ENCODE measurements at regions not wholly inside any gene's neighbourhood (a gene's known extent, or its start where the extent isn't known, plus 50 kb on each side); places are given as distances from the start of the nearest gene placed in this dataset.

DNA sequence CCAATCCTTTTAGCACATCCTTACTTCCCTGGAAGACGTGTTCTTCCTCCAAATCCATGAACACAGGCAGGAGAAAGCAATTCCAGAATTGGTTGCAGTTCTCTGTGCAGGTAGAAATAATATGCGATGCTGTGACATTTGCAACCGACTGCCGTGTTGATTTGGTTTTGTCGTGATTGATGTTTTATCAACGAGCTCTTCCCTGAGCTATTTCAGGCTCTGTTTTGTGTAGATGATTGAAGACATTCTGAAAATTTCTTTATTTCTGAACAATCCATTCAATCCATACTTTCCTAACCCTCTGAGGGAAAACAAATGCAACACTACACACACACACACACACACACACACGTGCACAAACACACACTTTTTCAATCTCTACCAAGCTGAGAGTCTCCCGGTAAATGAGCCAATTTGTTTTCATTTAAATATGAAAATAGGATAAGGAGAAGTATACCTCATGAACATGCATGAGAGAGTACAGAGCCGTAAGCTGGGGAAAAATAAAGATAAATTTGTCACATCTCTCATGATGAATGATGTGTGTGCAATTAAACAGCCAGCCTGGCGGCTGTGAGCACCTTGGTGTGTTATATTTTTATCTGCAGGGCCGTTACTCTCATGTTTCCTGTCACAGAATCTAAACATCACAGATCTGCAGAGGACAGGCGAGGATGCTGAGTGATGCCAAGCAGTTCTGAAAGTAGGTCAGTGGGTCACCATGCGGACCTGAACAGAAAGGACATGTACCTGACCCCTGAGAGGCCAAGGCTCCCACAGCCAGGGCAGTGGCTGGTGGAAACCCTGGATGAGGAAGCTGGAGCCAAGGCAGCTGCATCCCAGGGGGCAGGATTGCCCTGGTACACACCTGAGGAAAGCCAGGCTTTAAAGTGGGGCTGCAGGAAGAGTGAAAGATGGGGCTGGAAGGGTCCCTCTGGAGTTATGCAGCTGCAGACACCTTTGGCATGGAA is 64.8 kb downstream of the PDCL3 start:
- DNase-seq (ENCODE audit: low read depth in 2 of 2), result no peak

DNA sequence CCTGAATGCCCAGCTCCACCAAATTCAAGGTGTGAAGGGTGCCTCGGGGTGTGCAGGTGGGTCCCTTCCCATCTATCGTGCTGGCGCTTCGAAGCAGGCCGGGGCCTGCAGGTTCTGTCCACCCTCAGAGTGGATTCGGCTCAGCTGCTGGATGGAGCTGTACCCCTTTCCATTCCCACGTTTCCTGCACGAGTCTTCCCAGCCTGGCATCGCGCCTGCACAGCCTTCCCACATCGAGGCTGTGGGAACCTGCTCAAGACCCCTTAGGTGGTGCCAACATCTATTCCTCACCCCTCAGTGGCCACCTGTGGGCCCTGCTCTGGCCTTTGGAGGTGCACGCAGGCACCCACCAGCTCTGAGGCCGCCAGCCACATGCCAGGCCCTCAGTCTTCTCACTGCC is 65.7 kb downstream of the PDCL3 start:
- no peak for DNase-seq (ENCODE audit: low read depth in 2 of 2)

DNA sequence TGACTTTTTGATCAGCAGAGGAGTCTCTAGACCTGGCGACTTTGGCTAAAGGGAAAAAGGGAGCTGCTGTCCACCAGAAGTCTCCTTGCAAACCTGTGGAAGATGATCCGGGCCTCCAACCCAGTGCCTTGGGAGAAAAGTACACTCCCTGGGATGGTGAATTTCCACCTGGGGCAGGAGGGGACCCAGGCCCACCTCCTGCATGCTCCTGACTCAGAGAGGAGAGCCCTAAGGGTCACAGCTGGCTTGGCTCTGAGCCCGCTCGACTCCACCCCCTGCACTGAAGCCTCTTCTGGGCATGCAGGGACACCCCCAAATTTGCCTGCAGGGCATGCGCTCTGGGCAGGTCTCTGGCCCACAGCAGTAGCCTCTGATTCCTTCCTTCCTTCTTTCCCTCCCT is 66.5 kb downstream of the PDCL3 start:
- no peak for DNase-seq (ENCODE audit: low read depth in 2 of 2)

DNA sequence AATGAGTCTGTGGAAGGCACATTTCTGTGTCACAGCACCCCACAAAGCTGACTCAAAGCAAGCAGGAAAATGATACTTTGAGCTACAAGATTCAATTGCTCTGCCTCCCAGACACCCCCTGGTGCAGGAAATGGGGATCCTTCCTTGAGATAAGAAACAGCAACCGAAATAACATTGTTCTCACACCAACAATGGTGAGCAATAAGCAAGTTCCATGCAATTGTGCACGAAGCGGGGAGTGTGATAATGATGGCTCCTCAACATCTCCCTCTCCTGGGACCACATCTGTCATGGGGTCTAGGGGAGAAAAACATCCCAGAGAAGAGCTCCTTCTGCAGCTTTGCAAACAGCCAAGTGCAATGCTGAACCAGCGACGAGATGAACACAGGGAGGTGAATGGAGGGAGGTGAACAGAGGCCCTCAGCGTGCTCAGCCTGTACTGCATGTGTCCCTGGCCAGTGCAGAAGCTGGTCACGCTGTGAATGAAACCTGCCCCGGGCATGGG is 67.7 kb downstream of the PDCL3 start:
- no peak for DNase-seq (ENCODE audit: low read depth in 2 of 2)

DNA sequence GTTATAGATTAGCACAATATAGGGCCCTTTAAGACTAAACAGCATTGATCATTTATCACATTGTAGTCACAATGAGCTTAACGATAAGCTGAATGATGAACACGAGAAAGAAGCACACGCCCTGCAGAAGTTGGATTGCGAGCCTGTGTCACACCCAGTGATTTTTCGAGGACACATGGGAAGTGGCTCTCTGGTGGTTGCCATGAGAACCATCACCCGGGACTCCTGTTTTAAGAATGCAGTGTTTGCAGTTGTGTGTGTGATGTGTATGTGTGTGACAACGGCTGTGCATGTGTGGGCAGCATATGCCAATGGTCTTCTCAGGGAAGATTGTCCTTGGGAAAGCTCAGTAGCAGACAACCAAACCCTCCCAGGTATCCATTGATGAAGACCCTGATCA is 69.2 kb downstream of the PDCL3 start:
- no peak for DNase-seq (ENCODE audit: low read depth in 2 of 2)

DNA sequence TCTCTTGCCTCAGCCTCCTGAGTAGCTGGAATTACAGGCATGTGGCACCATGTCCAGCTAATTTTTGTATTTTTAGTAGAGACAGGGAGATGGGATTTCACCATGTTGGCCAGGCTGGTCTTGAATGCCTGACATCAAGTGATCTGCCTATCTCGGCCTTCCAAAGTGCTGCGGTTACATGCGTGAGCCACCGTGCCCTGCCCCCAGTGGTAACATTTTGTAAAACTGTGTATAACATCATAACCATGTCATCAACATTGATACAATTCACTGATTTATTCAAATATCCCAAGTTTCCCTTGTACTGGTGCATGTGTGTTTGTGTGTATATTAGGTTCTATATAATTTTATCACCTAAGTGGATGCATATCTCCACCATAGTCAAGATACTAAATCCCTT is 70.0 kb downstream of the PDCL3 start:
- DNase-seq (ENCODE audit: low read depth in 2 of 2), result no peak

DNA sequence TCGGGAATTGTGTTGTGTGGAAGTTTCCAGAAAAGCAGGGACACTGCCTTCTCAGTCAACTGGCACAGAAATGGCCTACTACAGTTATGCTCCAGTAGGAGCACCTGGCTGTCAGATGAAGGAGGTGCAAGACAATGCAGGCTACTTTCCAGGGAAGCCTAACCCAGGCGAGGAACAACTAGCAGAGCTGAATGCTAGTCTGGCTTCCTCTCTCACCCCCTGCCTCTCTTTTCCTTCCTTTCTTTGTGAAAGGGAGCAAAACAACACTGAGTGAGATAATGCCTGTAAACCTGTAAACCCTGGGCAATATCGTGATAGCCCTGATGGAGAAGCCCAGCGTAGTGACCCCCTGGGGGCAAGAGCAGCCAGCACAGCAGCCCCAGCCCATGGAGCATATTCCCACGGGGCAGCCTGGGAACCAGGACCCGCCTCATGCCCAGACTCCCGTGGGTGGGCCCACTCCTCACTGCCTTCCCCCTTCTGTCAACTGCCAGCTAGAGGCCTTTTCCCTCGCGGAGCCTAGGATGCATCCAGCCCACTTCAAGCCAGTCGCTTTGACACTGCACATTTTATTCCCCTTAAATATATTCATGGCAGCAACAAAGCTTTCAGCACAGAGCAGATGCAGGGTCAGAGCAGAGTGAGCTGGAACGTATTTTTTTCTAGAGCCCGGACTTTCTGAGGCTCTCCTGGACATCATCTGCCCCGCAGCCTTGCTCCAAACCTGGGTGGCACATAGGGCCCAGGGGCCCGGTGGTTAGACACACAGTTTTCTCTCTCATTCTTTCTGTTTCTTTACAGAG is 77.0 kb downstream of the PDCL3 start:
- DNase-seq (ENCODE audit: low read depth in 2 of 2), result no peak

DNA sequence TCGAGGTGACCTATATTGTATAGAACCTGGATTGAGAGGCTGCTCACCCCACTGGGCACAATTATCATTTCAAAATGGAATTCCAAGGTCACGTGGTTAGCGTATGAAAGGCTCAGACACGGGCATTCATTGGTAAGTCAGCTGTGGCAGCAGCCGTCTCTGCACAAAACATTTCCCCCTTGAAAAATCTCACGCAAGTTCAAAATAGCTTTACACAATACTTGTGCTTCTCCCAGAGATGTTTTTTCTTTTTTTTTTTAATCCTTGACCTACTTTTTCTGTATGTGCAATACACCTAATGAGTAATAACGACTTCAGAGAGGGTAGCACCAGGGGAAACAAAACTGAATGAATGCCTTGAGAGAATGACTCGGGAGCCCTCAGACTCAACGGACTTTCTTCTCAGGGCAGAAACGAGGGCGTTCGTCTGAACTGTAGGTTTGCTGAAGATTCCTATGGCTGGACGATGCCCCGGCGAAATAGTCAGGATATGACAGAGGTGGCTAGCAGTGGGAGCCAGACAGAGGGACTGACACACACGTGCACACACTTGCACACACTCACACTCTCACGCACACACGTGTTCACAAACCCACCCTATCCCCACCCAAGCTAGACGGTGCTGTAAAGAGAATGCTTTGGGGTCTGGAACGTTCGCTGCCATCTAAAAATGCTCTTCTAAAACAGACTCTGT is 77.8 kb downstream of the PDCL3 start:
- DNase-seq (ENCODE audit: low read depth in 2 of 2), result no peak

DNA sequence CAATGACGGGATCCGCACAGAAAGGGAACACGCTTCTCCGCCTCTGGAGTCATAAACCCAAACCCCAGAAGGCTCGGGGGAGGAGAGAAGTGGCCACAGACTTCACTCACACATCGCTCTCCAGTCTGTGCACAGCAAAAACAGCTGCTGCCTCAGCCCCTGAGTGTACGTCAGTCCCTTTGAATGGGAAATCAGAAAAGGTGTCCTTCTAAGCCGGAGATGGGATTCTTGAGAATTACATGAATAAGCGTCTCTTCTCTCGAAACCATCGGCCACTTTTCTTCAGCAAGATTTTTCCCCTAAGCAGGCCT is 78.3 kb downstream of the PDCL3 start:
- DNase-seq (ENCODE audit: low read depth in 2 of 2), result no peak

DNA sequence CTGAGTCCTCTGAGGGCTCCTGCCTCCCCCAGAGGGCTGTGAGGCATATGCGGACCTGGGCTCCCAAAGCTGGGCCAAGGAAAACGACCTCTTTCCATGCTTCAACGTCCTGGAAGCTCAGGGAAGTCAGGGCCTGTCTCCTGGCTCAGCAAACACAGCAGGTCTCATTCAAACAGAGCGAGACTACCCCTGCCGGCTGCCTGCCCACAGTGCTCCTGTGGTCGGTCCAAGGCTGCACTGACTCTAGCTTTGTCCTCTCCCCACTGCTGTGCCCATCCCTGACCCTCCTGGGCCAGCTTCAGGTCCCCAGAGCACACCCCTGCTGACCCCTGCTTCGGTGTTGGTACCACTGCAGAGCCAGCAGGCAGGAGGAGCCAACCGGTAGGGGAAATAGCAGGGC is 79.6 kb downstream of the PDCL3 start:
- DNase-seq (ENCODE audit: low read depth in 2 of 2), result no peak

DNA sequence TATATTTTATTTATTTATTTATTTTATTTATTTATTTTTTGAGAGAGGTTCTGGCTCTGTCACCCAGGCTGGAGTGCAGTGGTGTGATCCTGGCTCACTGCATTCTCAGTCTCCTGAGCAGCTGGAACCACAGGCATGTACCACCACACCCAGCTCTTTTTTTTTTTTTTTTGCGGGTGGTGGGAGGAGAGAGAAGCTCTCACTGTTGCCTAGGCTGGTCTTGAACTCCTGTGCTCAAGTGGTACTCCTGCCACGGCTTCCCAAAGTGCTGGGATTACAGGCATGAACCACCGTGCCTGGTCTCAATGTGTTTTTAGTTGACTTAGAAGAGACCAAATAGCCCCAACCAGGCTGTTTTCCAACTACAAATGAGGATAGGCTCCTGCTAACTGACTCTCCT is 80.7 kb downstream of the PDCL3 start:
- no peak for DNase-seq (ENCODE audit: low read depth in 2 of 2)

DNA sequence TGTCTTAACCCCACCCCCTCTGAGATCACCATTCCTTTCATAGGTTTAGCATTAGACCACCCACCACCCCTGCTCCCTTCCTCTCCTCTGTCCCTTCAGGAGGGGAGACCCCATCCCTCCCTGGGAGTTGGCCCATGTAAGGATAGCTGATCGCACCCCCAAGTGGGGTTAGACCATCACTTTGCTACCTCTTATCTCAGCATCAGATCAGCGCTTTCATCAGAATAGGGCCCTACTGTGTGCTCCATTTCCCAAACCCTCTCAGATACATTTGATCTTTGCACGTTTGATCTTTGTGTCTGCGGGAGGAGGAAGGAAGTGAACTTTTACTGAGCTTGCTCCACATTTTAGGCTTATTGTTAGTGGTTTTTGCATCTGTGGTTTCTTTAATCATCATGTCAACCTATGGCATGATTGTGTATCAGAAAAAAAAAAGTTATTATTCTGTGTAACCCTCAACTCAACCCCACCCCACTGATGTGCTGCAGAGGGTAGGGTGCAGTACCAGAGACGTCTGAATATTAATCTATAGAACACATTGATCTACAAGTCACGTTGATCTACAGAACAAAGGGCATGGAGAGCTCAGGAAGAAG is 81.2 kb downstream of the PDCL3 start:
- DNase-seq (ENCODE audit: low read depth in 2 of 2), result no peak

DNA sequence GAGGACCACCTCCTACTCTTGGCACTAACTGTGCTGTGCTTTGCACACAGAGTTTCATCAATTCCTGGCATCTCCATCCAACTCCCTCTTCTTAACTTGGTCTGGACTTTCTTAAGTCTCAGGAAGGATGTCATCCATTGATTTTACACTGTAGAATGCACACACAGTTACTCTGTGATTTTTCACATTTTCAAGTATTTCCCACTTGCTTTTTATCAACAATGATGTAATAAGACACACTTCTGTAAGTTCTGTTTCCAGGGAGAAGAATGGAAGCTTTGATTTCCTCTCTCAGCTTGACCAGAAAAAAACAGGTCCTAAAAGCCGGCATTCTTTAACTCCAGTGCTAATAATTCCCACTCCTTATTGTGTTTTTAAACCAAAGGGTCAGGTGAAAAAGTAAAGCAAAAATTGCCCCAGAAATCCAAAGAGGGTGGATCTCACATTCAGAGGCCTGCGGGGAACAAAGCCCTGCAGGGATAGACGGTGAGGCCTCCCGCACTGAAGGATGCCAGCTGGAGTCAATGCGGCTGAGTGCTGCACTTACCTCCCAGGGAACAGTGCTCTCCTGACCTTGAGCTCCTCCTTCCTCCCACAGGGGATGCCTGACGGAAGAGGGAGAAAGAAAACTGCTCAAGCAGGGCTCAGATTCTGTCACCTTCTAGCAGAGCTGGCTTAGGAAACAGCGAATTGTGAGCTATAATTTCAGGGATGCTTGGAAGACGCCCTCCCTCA is 83.1 kb downstream of the PDCL3 start:
- DNase-seq (ENCODE audit: low read depth in 2 of 2), result no peak

DNA sequence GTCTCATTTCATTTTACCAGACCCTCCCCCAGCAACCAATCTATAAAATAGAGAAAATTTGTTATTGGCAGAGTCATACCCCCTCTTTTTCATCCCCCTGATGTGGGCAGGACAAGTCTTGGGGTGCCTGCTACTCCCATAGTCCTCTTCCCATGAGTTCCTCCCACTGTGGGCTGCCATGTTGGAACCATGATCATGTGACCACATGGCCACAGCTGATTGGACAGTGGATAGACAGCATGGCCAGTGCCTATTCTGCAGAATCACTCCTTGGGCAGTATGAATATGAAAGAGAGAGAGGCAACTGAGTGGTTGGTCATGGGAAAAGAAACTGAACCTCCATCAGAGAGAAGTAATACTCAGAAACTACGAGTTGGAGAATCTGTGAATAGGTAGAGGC is 84.9 kb downstream of the PDCL3 start:
- no peak for DNase-seq (ENCODE audit: low read depth in 2 of 2)

DNA sequence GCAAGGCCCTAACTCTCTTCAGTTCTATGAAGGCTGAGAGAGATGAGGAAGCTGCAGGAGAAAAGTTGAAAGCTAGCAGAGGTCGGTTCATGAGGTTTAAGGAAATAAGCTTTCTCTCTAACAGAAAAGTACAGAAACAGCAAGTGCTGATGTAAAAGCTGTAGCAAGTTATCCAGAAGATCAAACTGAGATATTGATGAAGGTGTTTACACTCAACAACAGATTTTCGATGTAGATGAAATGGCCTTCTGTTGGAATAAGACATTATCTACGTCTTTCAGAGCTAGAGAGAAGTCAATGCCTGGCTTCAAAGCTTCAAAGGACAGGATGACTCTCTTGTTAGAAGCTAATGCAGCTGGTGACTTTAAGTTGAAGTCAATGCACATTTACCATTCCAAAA is 87.4 kb downstream of the PDCL3 start:
- no peak for DNase-seq (ENCODE audit: low read depth in 2 of 2)

DNA sequence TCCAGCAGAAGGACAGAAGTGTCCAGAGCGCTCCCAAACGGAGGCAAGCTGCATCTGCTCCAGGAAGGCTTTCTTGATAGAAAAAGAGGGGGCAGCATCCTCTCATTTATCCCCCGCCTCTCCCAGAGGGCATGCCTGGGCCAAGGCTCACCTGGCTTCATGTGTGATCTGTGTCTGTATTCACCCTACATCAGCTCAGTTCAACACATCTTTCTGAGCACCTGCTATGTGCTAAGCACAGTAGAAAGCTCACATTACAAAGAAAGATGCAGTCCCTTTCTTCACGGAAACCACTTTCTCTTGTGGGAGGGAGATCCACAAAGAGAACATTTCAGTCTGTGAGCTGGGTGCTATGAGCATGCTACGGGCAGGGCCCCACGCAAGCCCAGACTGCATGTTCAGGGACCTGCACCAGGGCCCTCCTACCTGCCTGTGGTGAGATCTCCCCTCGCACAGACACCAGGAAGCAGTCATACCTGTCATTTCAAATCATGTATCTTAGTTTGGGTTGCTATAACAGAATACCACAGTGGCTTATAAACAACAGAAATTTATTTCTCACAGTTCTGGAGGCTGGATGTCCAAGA is 90.7 kb downstream of the PDCL3 start:
- DNase-seq (ENCODE audit: low read depth in 2 of 2), result no peak

DNA sequence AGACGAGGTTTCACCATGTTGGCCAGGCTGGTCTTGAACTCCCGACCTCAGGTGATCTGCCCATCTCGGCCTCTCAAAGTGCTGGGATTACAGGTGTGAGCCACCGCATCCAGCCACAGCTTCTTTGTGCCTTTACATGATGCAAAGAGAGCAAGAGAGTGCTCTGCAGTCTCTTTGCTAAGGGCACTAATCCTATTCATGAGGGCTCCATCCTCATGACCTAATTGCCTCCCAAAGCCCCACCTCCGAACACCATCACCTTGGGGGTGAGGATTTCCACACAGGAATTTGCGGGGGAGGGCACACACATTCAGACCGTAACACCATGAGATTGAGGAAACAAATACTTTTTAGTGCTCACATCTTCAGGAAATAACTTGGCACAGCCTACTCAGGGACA is 91.8 kb downstream of the PDCL3 start:
- no peak for DNase-seq (ENCODE audit: low read depth in 2 of 2)

DNA sequence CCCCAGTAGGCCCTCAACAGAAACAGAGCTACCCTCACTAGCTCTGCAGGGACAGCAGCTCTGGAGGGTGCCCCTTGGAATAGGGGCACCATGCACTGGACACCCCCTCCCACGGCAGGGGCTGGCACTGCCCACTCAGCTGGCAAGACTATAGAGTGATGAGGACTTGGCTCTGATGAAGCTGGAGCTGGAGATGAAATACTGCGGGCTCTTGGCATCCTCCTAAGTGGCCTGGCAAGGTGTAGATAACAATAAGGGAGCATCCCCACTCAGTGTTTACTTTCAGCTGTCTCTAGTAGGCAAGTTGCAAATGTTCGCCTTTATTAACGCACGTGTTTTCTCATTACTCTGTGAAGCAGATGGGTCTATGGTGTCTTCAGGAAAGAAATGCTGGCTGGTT is 92.7 kb downstream of the PDCL3 start:
- DNase-seq (ENCODE audit: low read depth in 2 of 2), result no peak

DNA sequence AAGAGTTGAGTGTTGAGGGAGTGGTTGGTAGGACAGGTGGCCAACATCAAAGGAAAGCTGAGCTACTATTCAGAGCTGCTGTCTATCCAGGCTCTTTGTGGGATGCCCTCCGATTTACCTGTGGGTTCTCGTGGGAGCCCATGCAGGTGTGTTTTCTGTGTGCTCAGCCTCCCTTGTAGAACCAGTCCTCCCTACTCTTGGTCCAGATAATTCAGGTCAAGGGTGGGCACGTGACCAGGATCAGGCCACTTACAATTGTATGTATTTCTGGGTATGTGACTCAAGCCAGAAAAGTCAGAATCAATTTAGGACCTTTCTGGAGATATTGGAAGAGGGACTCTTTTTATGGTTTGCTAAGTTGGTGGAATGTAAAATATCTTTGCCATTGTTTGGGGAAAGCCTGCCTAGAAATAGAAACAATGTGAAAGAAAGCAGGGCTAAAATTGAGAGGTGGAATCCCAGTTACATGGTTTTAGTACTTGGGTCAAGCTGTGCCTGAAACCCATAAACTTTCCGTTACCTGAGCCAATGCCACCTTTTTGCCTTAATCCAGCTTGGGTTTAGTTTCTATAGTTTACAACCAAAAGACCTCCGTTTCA is 93.2 kb downstream of the PDCL3 start:
- no peak for DNase-seq (ENCODE audit: low read depth in 2 of 2)

DNA sequence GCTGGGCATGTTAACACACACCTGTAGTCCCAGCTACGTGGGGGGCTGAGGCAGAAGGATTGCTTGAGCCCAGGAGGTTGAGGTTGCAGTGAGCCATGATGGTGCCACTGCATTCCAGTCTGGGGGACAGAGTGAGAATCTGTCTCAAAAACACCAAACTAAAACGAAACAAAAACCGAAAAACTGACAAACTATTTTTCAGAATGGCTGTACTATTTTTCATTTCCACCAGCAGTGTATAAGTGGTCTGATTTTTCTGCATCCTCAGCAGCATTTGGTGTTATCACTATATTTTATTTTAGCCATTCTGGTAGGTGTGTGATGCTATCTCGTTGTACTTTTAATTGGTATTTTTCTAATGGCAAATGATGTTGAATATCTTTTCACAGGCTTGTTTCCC is 95.2 kb downstream of the PDCL3 start:
- DNase-seq (ENCODE audit: low read depth in 2 of 2), result no peak

Data from stimulated activated CD8-positive, alpha-beta memory T cell treated with anti-CD3 and anti-CD28 coated beads, Interleukin-15, amount 100 ng/mL, for 48 hours (primary cell).